ENCODE measurements at regions not wholly inside any gene's neighbourhood (a gene's known extent, or its start where the extent isn't known, plus 50 kb on each side); places are given as distances from the start of the nearest gene placed in this dataset.

- H3K4me2 ChIP-seq, result no peak overlapping the region
- H3K79me2 ChIP-seq (replicated peaks; ENCODE audit: insufficient read depth), result no peaks in the 10 kb centered on the region
- H3K9me2 ChIP-seq (ENCODE audit: insufficient read depth), result no peaks in the 10 kb centered on the region
- no peaks in the 10 kb centered on the region for H3K27me3 Mint-ChIP-seq (ENCODE audit: insufficient read depth, low read depth, poor library complexity)
- H3F3A ChIP-seq (replicated peaks; ENCODE audit: low read depth), result no peaks in the 10 kb centered on the region
- no peak overlapping the region for H2AFZ ChIP-seq
- H3K4me1 Mint-ChIP-seq, result no peaks in the 10 kb centered on the region
- ATAC-seq (peak; percentile 22; the same call in 1 of the 3 replicates), DNase-seq (ENCODE audit: low spot score) (no peak)
- H3K36me3 ChIP-seq (ENCODE audit: insufficient read depth), result no peaks in the 10 kb centered on the region
- H3K4me3 ChIP-seq, result no peak overlapping the region
- no peak for TF ChIP-seq CTCF (conservative IDR thresholded peaks at IDR 0.05; ENCODE audit: low read depth in 2 of 2)
- TF ChIP-seq POLR2AphosphoS5 (IDR thresholded peaks at IDR 0.05; ENCODE audit: low read depth), result no peak
- TF ChIP-seq ZNF331 (CRISPR knock-in tag; IDR thresholded peaks at IDR 0.05; ENCODE audit: low read depth), result no peak
- TF ChIP-seq REST (IDR thresholded peaks at IDR 0.05; ENCODE audit: unreplicated experiment), result no peak
- no peak for TF ChIP-seq ETS1 (IDR thresholded peaks at IDR 0.05)
- TF ChIP-seq ZNF114 (CRISPR knock-in tag; IDR thresholded peaks at IDR 0.05), result no peak
- no peak for TF ChIP-seq EZH2phosphoT487 (IDR thresholded peaks at IDR 0.05; ENCODE audit: unreplicated experiment)
- TF ChIP-seq CREB1 (CRISPR knock-in tag; IDR thresholded peaks at IDR 0.05; ENCODE audit: low read depth), result no peak
- TF ChIP-seq STAT1 (IDR thresholded peaks at IDR 0.05; ENCODE audit: unreplicated experiment), result no peak
- TF ChIP-seq JUNB (IDR thresholded peaks at IDR 0.05; ENCODE audit: unreplicated experiment), result no peak
- 0 out of 2 replicates have a peak, but pooled peaks cover 2% of the 10 kb centered on the region for H4K20me1 ChIP-seq (replicated peaks; ENCODE audit: insufficient read depth)
- H3K4me3 Mint-ChIP-seq, result no peak overlapping the region
- no peaks in the 10 kb centered on the region for H3K36me3 Mint-ChIP-seq (ENCODE audit: low read depth)
- H3K27me3 ChIP-seq (ENCODE audit: insufficient read depth), result no peaks in the 10 kb centered on the region
- no peaks in the 10 kb centered on the region for H3K4me1 ChIP-seq (ENCODE audit: insufficient read depth)
- H3K9me3 Mint-ChIP-seq, result no peaks in the 10 kb centered on the region
- no peak overlapping the region for H3K27ac Mint-ChIP-seq
- no peak overlapping the region for H3K27ac ChIP-seq (ENCODE audit: low read depth)
Observed at GRCh38 chr11:15905366-15906104, 450.8 kb downstream of the SOX6 start.
